NCI-H82 (cell line): ENCODE measurements at regions not wholly inside any gene's neighbourhood (a gene's known extent, or its start where the extent isn't known, plus 50 kb on each side); places are given as distances from the start of the nearest gene placed in this dataset.

Source experiments
- DNase-seq: peaks from one replicate; lab custom pipeline; 2025; lab: John Stamatoyannopoulos, UW

DNA sequence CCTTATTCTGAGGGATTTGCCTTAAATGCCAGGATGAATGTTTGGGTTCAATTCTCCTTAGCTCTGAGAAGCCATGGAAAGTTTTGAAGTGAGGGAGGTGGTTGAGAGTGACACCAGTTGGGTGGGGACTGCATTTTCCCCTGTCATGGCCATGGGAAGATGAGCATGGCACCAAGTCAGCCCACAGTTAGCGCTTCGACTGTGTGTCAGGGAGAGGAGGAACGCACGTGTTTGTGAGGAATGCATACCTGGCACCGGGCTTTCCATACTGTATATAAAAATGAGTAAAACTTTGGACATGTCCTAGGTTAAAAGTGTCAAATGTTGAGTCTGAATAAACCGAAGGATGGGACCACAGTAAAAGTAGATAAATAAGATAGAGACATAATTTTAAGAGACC lies 187.5 kb upstream of the KL start:
- DNase-seq = no peak

DNA sequence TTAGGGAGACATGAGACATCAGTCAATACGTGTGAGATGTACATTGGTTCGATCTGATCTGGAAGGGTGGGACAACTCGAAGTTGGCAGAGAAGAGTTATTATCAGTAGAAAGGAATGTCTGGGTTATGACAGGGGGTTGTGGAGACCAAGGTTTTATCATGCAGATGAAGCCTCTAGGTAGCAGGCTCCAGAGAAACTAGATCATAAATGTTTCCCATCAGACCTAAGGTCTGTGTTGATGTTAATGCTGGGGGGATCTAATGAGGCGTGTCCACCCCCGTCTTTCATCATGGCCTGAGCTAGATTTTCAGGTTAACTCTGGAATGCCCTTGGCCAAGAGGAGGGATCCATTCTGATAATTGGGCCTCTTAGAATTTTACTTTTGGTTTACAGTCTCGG lies 187.0 kb upstream of the KL start:
- DNase-seq = no peak

DNA sequence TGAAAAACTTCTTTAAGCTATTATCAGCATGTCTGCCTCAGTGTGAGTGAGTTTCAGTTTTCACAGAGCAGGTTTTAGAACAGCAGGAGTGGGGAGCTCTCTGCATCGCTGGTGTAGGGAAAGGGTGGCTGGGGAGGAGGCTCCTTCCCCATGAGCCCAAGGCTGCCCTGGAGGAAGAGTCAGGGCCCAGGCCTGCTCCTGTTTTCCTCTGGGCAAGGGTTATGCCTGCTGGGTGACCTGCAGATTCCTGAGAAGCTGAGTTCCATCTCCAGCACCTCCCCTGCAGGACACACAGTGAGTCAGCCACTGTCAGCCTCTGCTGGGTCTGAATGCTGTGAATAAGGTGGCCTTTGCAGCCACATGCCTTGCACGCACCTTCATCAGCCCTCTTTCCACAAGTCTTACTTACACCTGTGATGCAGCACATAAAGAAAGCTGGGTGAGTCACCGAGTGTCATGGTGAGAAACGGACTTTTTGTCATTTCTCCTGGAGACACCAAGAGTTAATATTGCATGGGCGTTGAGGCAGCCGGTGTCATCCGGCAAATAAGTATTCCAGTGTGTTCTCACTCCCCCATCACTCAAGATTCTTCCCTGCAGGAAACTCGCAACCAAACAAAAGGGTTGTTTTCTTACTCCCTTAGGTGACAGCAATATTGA lies 186.4 kb upstream of the KL start:
- DNase-seq = no peak

DNA sequence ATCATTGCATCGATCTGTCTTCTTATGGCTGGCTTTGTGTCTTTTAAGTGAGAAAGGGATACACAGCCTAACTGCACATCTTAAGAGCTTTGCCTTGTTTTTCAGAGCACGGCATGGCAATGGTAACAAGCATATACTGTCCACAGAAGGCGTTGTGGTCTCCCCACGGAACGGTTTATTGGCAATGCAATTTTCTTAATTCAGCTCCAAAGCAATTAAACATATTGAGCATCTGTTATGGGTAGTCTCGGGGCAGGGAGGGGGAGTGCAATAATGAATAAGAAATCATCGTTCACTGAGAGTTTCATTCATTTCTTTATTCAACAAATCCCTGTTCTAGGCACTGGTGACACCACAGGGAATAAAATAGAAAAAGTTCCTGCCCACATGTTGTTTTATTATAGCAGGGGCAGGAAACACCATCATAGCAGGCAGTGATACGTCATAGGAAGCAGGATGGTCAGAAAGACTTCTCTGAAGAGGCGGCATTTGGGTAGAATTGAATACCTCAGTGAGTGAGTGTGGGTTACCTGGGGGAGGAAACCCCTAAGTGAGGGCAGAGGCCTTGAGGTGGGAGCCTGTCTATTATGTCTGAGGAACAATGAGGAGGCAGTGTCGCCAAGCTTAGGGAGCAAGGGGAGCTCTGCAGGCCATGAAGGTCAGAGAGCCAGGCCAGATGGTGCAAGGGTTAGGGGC lies 185.7 kb upstream of the KL start:
- DNase-seq = peak; percentile 61

DNA sequence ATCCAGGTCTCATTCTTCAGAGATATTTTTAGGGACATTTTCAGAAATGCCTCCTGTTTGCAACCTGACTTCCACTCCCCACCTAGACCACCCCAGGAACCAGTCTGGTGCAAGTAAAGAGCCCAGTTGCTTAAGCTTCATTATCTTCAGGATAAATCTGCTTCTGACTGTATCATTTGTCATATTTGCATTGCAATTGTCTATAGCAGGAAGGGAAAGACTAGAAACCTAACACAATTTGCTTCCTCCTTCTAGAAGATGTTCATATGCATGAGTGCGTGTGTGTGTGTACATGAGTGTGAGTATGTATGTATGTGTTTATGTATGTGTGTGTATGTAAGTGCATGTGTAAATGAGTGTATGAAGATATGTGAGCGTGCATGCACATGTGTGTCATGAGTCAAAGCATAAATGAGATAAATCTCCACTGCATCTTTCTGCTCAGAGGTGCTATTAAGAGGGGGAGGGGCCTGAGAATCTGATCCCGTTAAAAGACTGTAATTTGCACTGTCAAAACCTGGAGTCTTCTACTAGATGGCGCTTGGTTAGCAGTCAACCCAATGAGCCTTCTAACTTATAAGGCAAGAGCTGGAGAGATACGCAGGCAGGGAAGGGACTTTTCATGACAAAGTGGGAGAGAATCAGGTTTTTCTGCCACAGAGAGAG lies 178.8 kb upstream of the KL start:
- DNase-seq = peak; percentile 62

DNA sequence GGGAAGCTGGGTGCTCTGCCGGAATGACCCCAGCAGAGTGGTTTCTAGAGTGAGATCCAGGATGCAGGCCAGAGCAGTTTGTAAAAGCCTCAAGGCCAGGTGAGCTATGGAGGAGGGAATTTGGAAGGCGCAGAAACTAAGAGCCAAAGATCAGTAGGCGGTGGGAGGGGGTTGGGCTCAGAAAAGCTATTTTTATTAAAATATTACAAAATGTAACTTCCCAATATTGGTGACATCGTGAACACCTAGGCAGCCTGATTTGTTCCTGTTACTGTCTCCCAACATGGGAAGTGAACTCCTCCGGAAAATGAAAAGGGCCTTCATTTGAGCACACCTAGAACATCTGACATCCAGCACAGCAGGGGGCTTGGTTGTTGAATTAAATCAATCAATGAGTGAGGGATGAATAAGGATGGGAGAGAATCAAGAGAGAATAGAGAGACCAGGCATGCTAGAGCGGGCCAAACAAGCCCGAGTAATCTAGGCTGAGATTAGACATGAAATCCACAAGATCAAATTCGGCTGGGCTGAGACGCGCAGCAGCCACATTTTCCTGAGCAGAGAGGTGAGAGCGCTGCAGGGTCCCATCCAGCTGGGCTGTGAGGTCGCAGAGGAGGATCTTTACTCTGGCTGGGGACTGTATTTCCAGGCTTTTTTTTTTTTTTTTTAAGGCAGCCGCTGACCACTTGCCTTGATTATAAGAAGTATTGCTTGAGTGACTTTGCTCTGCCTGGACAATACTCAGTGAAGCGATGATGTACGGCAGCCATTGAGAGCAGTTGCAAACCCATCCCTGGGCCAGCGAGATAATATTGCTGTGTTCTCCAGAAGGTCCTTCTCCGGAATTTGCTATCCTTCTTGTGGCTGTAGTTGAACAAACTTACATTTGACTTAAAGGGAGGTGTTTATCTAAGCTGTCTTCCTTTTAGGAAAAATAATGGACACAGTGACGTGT lies 178.0 kb upstream of the KL start:
- no peak for DNase-seq

DNA sequence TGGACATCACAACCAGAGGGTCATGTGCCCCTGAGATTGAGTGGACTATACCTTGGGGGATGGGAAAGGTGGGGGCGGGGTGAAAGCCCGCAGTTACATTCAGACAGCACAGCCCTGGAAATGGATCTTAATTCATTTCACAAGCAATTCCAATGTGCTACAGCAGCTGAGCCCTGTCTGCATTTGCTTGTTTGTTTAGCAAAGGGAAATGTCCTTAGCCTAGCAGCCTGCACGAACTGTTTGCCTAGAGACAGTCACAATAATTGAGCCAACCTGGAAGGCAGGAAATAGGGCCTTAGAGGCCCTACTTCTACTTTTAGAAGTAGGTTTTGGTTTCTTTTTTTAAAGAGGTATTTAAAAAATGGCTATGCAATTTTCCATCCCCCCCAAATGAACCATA lies 177.3 kb upstream of the KL start:
- peak; percentile 4 for DNase-seq

DNA sequence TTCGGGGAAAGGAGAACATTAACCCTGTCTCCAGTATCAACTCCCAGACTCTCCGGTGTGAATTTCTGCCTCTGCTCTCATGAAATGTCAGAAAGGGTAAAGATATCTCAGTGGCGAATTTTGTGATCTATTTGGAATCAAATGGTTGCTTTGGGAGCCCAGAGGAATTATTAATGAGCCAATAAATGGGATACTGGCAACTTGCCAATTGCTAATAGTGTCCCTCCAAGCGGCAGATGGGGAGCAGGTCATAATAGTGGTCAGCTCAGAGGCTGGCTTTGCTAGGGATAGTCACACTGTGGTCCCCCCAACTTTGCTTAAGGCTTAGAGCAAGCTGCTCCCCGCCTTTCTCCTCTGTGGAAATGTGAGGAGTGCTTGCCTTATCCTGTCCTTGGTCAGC lies 176.1 kb upstream of the KL start:
- DNase-seq = peak; percentile 23

DNA sequence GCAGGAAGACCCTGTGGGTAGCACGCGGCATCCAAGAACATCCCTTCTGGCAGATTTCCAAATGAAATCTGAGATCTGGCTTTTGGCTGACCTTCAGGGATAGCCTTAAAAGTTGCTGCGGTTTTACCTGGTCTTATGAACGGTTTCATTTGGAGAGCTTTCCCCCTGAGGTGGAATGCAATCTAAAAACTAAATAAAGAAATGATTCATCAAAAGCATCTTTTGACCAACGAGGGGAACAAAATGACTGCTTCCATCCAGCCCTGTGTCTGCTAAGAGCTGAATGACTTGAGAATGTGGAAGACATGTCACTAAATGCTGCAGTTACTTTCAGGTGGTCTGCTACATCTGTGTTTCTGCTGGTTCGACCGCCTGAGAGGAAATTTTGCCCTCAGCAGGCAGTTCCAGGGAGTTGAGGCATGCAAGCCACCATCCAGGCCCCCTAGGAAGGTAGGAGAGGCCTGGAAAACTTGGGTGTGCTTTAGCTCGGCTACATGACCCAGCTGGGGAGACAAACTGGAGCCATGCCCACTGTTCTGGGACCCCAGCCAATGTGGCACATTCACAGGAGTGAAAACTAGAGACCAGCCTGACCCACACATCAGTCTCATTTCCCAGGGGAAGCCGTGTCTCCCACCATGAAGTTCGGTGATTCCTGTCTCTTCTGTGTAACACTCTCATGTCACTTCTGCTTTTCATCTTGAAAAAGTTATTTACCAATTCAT lies 175.1 kb upstream of the KL start:
- peak; percentile 4 for DNase-seq

DNA sequence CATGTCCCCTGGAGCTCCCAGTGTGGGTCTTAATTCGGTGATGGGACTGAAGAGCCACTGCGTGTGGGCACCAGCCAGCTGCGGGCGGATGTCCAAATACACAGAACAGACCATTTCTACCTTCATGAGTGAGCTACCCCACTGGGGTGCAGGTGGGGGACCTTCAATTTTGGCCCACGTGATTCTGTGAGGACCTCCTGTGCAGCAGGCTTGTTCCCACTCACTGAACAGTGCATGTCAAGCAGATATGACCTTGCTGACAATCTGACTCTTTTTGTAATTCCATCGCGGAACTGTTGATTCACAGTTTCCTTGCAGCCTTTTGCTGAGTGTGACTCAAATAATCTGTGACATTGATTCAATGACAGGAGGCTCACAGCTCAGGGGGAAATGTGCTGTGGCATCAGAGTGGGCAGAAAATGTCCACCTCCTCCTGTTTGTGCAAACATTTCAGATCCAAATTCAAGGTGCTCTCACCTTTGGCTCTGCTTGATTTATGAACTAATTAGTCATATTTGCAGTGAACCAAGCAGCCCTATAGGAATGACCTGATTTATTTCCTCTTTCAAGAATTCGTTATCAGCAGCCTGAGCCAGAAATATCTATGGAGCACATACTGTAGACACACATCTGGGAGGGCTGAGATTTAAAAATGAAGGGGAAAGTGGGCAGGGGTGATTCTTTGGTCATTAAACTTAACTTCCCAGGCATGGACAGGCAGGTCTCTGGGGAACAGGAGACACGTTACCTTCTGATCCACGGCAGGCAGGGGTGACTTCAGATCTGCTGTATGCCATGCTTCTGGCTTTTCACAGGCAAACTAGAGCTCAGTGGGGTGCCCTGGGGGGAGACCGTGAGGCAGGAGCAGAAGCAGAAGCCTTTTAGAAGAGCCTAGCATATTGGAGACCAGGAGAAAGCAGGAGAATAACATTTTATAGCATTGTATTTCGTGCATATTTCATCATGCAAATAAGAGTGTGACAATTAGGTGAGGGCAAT lies 170.0 kb upstream of the KL start:
- no peak for DNase-seq

DNA sequence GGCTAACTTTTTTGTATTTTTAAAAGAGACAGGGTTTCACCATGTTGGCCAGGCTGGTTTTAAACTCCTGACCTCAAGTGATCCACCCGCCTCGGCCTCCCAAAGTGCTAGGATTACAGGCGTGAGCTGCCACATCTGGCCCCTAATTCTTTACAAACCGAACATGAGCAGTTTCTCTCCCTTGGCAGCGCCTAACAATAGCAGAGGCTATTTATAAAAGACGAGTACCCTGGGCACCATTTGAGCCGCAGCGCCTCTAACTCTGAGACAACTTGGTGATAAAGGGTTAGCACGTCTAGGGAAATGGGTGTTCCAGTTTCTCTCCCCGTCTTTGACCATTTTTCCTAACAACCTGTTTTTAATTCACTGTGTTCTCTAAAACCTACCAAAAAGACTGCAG lies 168.2 kb upstream of the KL start:
- peak; percentile 73 for DNase-seq

DNA sequence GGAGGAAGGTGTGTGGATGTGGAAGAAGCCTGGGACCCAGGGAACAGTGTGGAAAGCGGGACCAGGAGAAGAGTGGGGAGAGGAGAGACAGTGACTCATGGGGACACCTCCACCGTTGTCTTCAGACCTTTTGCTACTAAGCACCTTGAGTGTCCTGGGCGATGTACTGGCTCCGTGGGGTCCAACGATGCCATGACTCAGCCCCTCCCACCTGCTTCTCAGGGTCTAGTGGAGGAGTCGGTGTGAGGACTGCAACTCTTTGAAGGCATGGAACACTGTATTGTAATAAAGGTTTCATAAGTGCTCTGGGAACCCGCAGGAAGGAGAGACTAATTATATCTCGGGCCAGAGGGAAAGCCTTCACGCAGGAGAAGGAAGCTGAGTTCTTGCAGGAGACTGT lies 166.9 kb upstream of the KL start:
- no peak for DNase-seq

DNA sequence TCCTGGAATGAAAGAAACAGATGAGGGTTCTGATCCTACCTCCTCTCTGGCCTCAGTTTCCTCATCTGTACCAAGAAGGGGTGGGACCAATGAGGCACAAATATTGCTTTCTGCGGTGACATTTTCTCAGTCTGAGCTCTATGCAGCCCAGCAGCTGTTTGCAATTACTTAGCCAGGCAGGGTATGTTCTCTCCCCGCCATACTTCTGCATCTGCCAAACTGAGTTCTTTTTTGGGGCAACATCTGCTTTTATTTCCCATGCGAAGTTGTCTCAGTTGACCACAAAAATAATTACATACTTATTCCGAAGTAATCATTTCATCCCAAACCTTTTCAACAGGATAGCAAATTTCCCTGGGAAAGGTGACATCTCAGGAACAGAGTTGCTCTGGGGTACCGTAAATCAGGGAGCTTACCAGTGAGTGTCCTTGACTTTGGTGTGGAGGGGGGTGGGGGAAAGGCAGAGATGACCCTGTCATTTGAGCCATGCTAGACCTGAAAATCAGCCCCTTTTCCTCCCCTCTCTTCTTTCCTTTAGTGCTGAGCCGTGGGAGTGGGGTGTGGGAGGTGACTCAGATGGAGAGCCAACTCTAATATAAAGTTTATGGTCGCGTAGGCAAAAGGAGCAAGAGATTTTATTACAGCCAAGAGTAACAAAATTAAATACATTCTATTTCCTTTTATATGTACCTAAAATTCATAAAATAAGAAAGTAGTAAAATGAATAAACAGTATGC lies 165.7 kb upstream of the KL start:
- no peak for DNase-seq

DNA sequence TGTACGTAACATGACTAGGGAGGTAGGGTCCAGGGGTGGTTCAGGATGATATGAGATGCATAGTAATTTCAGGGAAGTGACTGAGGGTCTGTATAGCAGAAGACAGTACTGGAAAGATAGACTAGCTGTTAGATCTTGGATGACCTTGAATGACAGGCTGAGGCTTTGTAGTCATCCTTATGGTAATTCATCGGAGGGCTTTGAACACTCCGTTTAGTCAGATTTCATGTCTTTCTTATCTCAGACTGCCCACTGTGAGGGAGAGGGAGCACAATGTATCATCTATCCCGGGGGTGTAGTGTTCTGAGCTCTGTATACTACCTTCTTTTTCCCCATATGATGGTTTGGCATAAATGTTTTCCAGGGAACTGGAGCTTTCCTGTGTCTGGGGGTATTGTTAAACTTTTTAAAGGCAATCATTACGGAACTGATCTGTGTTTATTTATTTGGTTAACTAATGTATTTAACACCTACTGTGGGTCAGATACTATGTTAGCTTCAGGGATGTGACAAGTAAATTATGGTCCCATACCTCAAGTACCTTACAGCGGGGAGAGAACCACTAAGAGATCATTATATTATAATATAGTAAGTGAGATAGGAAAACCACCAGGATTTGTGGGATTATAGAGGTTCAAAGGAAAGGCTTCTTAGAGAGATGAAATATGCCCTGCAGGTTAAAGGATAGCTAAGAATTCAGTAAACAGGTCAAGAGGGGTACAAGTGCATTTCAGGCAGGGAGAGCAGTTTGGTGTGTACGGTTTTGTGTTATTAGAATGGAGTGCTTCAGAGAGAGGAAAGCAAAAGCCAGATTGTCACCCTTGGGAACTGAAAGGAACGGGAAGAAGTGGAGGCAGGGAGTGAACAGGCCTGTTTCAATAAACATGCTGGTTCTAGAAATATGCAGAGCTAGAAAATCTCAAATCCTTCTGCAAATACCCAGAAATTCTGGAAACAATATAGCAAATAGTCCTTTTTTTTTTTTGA lies 164.8 kb upstream of the KL start:
- DNase-seq = peak; percentile 4

DNA sequence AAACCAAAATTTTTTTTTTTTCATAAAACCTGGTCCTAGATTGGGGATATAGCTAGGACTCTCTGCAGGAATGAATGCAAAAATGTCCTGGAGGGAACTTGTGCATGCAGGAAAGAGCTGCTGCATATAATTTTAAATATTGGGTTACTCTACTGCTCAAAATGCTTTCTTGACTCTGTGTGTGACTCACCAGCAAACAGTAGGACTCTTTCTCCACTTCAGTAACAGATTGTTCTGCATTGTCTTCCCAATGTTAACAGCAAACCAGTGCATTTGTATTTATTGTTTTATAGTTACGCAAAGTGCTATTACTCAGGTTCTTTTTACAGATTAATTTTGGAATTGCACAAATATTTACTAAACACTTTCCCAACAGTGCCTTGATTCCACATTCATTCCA lies 163.7 kb upstream of the KL start:
- DNase-seq = no peak

DNA sequence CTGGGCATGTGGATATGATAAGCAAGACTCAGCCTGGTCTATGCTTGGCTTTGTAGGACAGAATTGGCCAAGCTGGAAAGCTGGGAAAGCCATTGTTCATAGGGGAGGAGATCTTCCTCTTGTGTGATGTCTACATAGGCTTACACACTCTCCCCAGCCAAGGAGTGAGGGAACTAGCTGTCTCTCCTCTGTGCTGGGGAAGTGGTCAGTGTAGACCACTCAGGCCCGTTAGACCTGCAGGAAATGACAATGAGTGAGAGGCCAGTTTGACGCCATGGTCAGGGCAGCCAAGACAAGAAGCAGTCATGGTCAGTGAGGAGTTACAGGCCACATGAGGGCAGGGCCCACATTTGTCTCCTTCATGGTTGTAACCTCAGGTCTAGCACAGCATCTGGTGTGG lies 159.1 kb upstream of the KL start:
- no peak for DNase-seq

DNA sequence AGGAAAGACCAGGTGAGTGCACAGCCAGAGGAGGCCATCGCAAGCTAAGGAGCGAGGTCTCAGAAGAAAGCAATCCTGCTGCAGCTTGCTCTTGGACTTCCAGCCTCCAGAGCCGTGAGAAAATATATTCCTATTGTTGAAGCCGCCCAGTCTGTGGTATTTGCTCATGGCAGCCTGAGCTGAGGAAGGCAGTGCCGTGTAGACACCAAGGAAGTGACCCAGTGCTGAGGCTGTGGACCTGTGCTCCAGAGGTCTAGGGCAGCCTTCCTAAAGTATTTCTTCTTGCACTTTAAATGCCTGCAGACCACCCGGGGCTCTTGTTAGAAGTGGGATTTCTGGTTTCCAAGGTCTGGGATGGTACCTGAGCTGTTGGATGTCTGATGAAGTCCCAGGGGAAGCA lies 158.5 kb upstream of the KL start:
- DNase-seq = no peak

DNA sequence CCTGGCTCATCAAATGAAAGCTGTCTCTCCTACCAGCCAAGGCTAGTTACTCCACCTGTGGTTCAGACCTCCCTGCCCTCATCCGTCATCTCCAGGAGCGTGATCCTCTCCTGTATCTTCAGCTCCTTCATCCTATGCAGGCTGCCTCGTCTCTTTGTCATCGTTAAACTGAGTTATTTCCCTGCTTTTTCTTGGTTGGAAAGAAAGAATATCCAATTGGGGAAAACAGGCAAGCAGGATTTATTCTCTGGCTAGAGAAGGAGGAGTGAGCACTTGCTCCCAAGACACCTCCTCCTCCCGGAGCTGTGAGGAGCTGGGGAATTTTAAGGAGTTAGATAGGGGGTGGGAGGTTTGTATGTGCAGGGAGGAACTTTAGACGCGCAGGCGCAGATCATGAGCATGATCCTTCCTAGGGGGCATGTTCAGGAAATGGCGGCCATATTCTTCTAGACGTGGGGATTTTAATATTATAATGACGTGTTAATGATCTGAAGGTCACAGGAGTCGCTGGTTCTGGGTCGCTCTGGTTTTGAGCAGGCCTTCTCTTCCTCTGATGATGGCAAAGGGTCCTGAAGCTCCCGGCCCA lies 156.4 kb upstream of the KL start:
- no peak for DNase-seq
